ENCODE measurements at regions not wholly inside any gene's neighbourhood (a gene's known extent, or its start where the extent isn't known, plus 50 kb on each side); places are given as distances from the start of the nearest gene placed in this dataset.

DNA sequence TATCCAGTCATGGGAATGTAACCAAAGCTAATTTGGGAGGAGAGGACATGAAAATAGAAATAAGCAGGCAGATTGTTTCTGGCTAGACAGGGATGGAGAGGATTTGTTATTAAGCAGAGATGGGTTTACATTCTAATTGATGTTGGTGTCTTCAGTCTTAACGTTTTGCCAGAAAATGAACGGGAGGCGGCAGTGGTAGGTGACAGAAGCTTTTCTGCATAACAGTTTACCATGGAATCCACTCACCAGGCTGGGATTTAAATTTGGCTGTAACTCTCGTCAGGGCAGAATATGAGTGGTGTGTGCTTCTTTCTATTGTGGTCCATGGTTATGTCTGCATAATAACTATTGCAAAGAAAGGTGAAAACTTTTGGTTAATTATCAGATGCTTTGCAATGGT is 50.2 kb upstream of the OTX2 start:
- ATAC-seq (ENCODE audit: insufficient read depth, low read depth), result no peak
- H3K36me3 ChIP-seq (ENCODE audit: insufficient read depth, low read length), result no peaks in the 10 kb centered on the region
- H4K20me1 ChIP-seq (ENCODE audit: insufficient read depth, low read length), result no peaks in the 10 kb centered on the region
- no peak overlapping the region for H3K4me3 ChIP-seq (ENCODE audit: low read depth in 1 of 2, low read length in 2 of 2)
- no peak overlapping the region for H3K9ac ChIP-seq (ENCODE audit: low read depth, low read length)
- no peak overlapping the region for H2AFZ ChIP-seq (ENCODE audit: low read depth, low read length)
- no peak overlapping the region for H3K4me2 ChIP-seq (ENCODE audit: insufficient read depth, low read length)
- DNase-seq, result no peak
- no peaks in the 10 kb centered on the region for H3K79me2 ChIP-seq (ENCODE audit: insufficient read depth, low read length)
- no peaks in the 10 kb centered on the region for H3K9me3 ChIP-seq (ENCODE audit: insufficient read depth, low read length, severe bottlenecking)
- H3K27me3 ChIP-seq (ENCODE audit: insufficient read depth, low read length, poor library complexity), result peaks cover 24% of the 10 kb centered on the region
- TF ChIP-seq CTCF (IDR thresholded peaks at IDR 0.05; ENCODE audit: borderline replicate concordance, extremely low read depth, low read length, poor library complexity, severe bottlenecking), result no peak
- no peak for TF ChIP-seq EZH2 (IDR thresholded peaks at IDR 0.05; ENCODE audit: borderline replicate concordance, low read depth, low read length, severe bottlenecking)
- no peaks in the 10 kb centered on the region for H3K4me1 ChIP-seq (ENCODE audit: insufficient read depth, low read length)
- H3K27ac ChIP-seq (ENCODE audit: low read length), result no peak overlapping the region

Data from DND-41 (cell line).